ENCODE measurements at regions not wholly inside any gene's neighbourhood (a gene's known extent, or its start where the extent isn't known, plus 50 kb on each side); places are given as distances from the start of the nearest gene placed in this dataset.

DNA sequence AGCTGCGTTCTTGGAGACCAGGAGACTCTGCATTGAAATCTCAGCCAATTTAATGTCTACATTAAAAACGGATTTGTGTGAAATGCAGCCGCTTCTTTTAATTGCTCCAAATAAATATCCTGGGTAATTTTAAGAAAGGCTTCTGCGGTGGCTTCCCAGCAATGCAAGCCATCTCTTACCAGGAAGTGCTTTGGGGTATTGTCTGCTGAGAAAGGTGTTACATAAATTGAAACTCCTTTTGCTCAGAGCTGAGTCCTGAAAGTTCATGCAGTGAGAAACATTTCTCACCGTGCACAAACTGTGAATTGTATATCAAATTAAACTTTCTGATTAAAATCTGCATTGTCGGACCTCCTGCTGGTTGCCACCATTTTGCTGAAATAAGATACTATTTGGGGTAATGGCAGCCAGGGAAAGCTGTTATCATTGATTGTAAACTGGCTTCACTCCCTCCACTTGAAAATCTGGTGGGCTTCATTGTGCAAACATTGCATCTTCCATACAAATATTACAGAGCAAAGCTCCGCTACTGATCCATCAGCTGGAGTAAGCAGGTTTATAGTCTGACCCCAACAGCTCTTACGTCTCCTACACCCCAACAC is 59.5 kb downstream of the ZIC5 start:
- Histone ChIP-seq H3K9me3 (ENCODE audit: control insufficient read depth, low read length) (no peaks in the 10 kb centered on the region), H3K27me3 (ENCODE audit: control insufficient read depth, insufficient read depth, low read length, poor library complexity, severe bottlenecking) (no peaks in the 10 kb centered on the region)
- WGBS, 2 experiments, result 78 to 79% methylated on average over 8 of the region's 8 CpGs

DNA sequence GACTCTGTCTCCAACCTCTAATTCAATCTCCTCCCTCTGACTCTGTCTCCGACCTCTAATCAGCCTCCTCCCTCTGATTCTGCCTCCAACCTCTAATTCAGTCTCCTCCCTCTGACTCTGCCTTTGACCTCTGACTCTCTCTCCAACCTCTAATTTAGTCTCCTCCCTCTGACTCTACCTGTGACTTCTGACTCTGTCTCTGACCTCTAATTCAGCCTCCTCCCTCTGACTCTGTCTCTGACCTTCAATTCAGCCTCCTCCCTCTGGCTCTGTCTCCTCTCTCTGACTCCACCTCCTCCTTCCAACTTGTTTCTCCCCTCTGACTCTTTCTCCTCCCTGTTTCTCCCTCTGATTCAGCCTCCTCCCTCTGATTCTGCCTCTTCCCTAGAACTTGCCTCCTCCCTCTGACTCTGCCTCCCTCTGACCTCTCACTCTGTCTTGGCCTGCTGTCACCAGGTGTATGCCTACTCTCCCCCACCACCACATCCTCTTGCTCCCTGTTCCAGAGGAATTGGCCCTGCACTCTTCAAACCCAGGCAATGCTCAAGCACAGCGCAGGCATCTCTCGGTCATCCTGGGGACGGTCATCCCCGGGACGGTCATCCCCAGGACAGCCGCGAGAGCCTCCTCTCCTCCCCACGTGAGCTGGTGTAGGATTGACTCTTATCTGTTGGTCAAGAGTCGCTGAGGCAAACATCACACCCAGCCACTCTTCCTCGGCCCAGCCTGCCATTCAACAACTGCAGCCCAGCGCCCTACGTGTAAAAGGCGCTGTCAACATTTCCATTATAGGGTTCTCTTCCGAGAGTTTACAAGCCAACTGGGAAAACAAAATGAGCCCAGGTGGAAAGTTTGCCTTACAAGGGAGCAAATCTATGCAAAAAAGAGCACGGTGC is 60.2 kb downstream of the ZIC5 start:
- H3K4me3 ChIP-seq (ENCODE audit: insufficient read depth, low read depth, low read length), result no peak overlapping the region
- H3K27ac ChIP-seq (ENCODE audit: insufficient read depth, low read depth, low read length, poor library complexity, severe bottlenecking), result no peak overlapping the region
- H3K9me3 ChIP-seq (ENCODE audit: control insufficient read depth, low read length), result no peaks in the 10 kb centered on the region
- no peaks in the 10 kb centered on the region for H3K27me3 ChIP-seq (ENCODE audit: control insufficient read depth, insufficient read depth, low read length, poor library complexity, severe bottlenecking)
- WGBS, 2 experiments, result 84 to 87% methylated on average over 16 of the region's 16 CpGs
- no peaks in the 10 kb centered on the region for H3K36me3 ChIP-seq (ENCODE audit: control insufficient read depth, insufficient read depth, low read length)
- peaks cover 10% of the 10 kb centered on the region for H3K4me1 ChIP-seq (ENCODE audit: control insufficient read depth, insufficient read depth, low read length)

More for the DNA sequence above, 59.5 kb downstream of the ZIC5 start:
- Histone ChIP-seq H3K27ac (ENCODE audit: insufficient read depth, low read depth, low read length, poor library complexity, severe bottlenecking) (no peak overlapping the region), H3K4me1 (ENCODE audit: control insufficient read depth, insufficient read depth, low read length) (peaks cover 10% of the 10 kb centered on the region), H3K4me3 (ENCODE audit: insufficient read depth, low read depth, low read length) (no peak overlapping the region), H3K36me3 (ENCODE audit: control insufficient read depth, insufficient read depth, low read length) (no peaks in the 10 kb centered on the region)

DNA sequence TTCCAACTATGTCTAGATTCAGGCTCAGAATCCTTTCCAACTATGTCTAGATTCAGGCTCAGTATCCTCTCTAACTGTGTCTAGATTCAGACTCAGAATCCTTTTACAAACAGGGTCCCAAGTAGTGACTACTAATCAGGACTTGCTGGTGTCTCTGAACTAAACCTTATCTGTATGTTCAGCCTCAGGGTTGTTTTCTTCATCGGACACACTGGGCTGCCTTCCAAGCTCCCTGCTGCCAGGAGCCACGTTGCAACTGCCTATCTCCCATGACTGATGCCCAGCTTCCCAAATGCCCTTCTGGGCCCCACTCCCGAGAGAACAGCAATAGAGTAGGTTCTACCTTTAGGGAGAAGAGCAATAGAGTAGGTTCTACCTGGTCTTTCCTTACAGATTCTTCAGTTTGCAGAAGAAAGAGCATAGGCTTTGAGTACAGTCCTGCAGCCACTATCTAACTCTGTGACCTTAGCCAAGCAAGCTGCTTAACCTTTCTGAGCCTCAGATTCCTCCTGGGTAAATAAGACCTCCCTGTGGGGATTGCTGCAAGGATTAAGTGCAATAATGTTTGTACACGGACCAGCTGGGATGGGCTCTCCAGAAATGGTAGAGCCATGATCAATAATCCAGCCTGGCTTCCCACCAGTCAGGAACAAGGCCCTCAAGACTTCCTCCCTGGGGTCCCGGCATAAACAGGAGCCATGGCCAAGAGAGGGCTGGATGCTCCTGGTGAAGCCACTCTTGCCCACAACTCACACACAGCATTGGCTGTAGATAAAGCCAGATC is 61.5 kb downstream of the ZIC5 start:
- no peaks in the 10 kb centered on the region for H3K9me3 ChIP-seq (ENCODE audit: control insufficient read depth, low read length)
- no peak overlapping the region for H3K4me3 ChIP-seq (ENCODE audit: insufficient read depth, low read depth, low read length)
- H3K4me1 ChIP-seq (ENCODE audit: control insufficient read depth, insufficient read depth, low read length), result peaks cover 15% of the 10 kb centered on the region
- H3K27me3 ChIP-seq (ENCODE audit: control insufficient read depth, insufficient read depth, low read length, poor library complexity, severe bottlenecking), result no peaks in the 10 kb centered on the region
- WGBS, 2 experiments, result 88 to 91% methylated on average over 5 of the region's 5 CpGs
- no peak overlapping the region for H3K27ac ChIP-seq (ENCODE audit: insufficient read depth, low read depth, low read length, poor library complexity, severe bottlenecking)
- H3K36me3 ChIP-seq (ENCODE audit: control insufficient read depth, insufficient read depth, low read length), result no peaks in the 10 kb centered on the region

DNA sequence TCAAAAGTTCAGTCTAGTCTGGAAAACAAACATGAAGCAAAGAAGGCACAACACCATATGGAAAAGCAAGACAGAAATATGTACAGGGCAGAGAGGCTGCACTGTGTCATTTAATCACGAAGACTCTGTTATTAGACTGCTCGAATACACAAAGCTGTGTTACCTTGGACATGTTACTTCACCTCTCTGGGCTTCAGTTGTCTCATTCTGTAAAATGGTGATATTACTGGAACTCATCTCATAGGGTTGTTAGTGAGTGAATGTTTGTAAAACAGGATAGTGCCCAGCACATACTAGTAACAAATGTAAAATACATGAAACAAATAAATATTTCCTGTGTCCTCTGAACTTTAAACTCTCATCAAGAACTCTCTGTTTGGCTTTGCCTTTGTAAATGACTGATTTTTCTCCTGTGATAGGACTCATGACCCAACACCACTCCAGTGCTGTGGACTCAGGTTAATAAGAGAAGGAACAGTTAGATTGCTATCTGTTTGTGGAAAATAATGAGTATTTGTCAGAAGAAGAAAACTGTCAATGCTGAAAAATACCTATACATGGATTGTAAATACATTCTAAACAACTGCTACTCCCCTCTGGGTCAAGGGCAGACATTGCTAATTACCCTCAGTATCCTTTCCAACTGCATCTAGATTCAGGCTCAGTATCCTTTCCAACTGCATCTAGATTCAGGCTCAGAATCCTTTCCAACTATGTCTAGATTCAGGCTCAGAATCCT is 62.3 kb downstream of the ZIC5 start:
- 93 to 99% methylated on average over 2 of the region's 2 CpGs for WGBS, 2 experiments
- H3K36me3 ChIP-seq (ENCODE audit: control insufficient read depth, insufficient read depth, low read length), result no peaks in the 10 kb centered on the region
- no peak overlapping the region for H3K4me3 ChIP-seq (ENCODE audit: insufficient read depth, low read depth, low read length)
- no peaks in the 10 kb centered on the region for H3K27me3 ChIP-seq (ENCODE audit: control insufficient read depth, insufficient read depth, low read length, poor library complexity, severe bottlenecking)
- no peaks in the 10 kb centered on the region for H3K9me3 ChIP-seq (ENCODE audit: control insufficient read depth, low read length)
- no peak overlapping the region for H3K27ac ChIP-seq (ENCODE audit: insufficient read depth, low read depth, low read length, poor library complexity, severe bottlenecking)
- peaks cover 20% of the 10 kb centered on the region for H3K4me1 ChIP-seq (ENCODE audit: control insufficient read depth, insufficient read depth, low read length)

DNA sequence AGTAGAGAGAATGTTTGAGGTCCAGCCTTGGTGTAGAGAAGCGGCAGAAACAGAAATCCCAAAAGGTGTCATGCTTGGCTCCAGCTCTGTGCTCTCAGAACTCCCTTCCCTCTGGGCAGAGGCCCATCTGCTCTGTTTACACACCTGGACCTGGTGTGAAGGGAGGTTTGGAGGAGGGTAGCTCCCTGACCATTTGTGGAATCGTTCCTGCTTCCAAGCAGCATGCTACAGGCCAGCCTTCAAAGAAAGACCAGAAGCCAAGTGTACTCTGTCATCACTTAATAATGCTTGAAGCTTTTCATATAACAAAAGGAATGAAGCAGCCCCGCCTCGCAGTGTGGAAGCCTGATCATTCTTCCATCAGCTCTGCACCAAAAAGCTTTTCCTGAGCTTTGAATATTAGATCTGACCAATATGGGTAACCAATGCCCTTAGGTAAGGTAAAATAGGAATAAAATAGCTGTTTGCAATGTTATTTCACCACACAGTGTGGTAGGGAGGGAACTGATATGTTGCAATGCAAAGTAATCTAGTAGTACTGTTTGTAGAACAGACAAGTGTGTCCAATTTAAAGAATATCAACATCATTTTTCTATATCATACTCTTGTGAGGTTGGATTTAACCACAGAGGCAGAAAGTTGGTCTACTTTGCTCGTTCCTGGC is 63.3 kb downstream of the ZIC5 start:
- Histone ChIP-seq H3K9me3 (ENCODE audit: control insufficient read depth, low read length) (no peaks in the 10 kb centered on the region), H3K27ac (ENCODE audit: insufficient read depth, low read depth, low read length, poor library complexity, severe bottlenecking) (no peak overlapping the region), H3K4me3 (ENCODE audit: insufficient read depth, low read depth, low read length) (no peak overlapping the region), H3K4me1 (ENCODE audit: control insufficient read depth, insufficient read depth, low read length) (peaks cover 21% of the 10 kb centered on the region), H3K36me3 (ENCODE audit: control insufficient read depth, insufficient read depth, low read length) (no peaks in the 10 kb centered on the region), H3K27me3 (ENCODE audit: control insufficient read depth, insufficient read depth, low read length, poor library complexity, severe bottlenecking) (no peaks in the 10 kb centered on the region)
- 85 to 93% methylated on average over 5 of the region's 5 CpGs for WGBS, 2 experiments

DNA sequence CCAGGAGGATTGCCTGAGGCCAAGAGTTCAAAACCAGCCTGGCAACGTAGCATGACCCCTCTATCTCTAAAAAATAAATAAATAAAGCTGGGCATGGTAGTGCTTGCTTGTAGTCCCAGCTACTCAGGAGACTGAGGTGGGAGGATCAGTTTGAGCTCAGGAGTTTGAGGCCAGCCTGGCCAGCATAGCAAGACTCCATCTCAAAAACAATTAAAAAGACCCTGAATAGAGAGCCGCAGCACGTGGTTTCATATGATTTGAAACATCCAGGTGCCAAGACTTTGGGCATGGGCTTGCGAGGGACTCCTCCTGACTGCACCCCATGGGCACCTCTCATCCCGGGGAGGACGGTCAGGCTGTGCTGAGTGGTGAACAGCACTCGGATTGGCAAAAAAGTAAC is 63.9 kb downstream of the ZIC5 start:
- no peak overlapping the region for H3K4me3 ChIP-seq (ENCODE audit: insufficient read depth, low read depth, low read length)
- no peak overlapping the region for H3K27ac ChIP-seq (ENCODE audit: insufficient read depth, low read depth, low read length, poor library complexity, severe bottlenecking)
- H3K4me1 ChIP-seq (ENCODE audit: control insufficient read depth, insufficient read depth, low read length), result peaks cover 27% of the 10 kb centered on the region
- WGBS, 2 experiments, result 94 to 95% methylated on average over 7 of the region's 7 CpGs
- no peaks in the 10 kb centered on the region for H3K36me3 ChIP-seq (ENCODE audit: control insufficient read depth, insufficient read depth, low read length)
- no peaks in the 10 kb centered on the region for H3K9me3 ChIP-seq (ENCODE audit: control insufficient read depth, low read length)
- H3K27me3 ChIP-seq (ENCODE audit: control insufficient read depth, insufficient read depth, low read length, poor library complexity, severe bottlenecking), result no peaks in the 10 kb centered on the region

DNA sequence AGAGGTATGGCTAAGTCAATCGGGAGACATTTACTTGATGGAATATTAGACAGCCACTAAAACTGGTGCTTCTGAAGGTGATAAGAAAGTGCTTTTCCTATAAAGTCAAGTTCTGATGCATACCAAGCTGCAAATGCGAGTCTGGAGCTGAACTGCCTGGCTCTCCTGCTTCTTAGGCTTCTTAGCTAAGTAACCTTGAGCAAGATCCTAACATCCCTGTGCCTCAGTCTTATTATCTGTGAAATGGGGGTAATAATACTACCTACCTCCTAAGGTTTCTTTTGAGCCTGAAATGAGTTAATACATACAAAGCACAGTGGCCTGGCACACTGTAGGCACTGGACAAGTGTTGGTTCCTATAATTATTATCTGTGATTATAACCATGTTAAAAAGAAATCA is 64.5 kb downstream of the ZIC5 start:
- WGBS, 2 experiments, result 90 to 96% methylated on average over 2 of the region's 2 CpGs
- H3K4me1 ChIP-seq (ENCODE audit: control insufficient read depth, insufficient read depth, low read length), result peaks cover 24% of the 10 kb centered on the region
- no peaks in the 10 kb centered on the region for H3K27me3 ChIP-seq (ENCODE audit: control insufficient read depth, insufficient read depth, low read length, poor library complexity, severe bottlenecking)
- H3K4me3 ChIP-seq (ENCODE audit: insufficient read depth, low read depth, low read length), result no peak overlapping the region
- no peaks in the 10 kb centered on the region for H3K36me3 ChIP-seq (ENCODE audit: control insufficient read depth, insufficient read depth, low read length)
- H3K27ac ChIP-seq (ENCODE audit: insufficient read depth, low read depth, low read length, poor library complexity, severe bottlenecking), result no peak overlapping the region
- no peaks in the 10 kb centered on the region for H3K9me3 ChIP-seq (ENCODE audit: control insufficient read depth, low read length)

DNA sequence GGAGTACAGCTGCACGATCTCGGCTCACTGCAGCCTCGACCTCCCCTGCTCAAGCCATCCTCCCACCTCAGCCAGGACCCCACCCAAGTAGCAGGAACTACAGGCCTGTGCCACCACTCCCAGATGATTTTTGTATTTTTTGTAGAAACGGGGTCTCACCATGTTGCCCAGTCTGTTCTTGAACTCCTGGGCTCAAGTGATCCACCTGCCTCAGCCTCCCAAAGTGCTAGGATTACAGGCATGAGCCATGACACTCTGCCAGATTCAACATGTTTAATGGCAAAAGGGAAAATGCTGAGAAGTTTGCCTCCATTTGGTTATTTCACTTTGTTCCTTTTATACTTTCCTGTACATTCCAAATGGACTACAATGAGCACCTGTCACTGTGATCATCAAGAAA is 65.8 kb downstream of the ZIC5 start:
- Histone ChIP-seq H3K36me3 (ENCODE audit: control insufficient read depth, insufficient read depth, low read length) (no peaks in the 10 kb centered on the region), H3K27me3 (ENCODE audit: control insufficient read depth, insufficient read depth, low read length, poor library complexity, severe bottlenecking) (no peaks in the 10 kb centered on the region), H3K9me3 (ENCODE audit: control insufficient read depth, low read length) (no peaks in the 10 kb centered on the region), H3K27ac (ENCODE audit: insufficient read depth, low read depth, low read length, poor library complexity, severe bottlenecking) (no peak overlapping the region), H3K4me3 (ENCODE audit: insufficient read depth, low read depth, low read length) (no peak overlapping the region), H3K4me1 (ENCODE audit: control insufficient read depth, insufficient read depth, low read length) (peaks cover 20% of the 10 kb centered on the region)
- 93% methylated on average over 4 of the region's 4 CpGs for whole genome bisulfite sequencing, 2 experiments

DNA sequence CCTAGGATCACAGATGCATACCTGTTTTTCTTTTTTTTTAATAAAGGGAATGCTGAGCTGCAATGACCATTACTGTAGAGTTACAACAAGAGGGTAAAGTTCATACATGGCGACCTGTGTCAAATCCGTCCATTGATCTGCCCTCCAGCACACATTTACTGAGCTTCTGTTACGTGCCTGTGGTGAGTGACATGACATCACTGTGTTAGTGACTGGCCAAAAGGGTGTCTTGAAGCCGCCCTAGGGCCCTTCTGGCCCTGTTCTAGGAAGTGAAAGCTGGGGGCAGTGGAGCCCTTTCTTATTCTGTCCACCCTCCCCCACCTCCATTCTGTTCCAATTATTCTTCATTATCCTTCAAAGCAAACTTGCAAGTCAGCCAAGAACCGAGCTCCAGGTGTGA is 66.3 kb downstream of the ZIC5 start:
- Histone ChIP-seq H3K36me3 (ENCODE audit: control insufficient read depth, insufficient read depth, low read length) (no peaks in the 10 kb centered on the region), H3K9me3 (ENCODE audit: control insufficient read depth, low read length) (no peaks in the 10 kb centered on the region), H3K4me3 (ENCODE audit: insufficient read depth, low read depth, low read length) (no peak overlapping the region), H3K4me1 (ENCODE audit: control insufficient read depth, insufficient read depth, low read length) (peaks cover 20% of the 10 kb centered on the region), H3K27ac (ENCODE audit: insufficient read depth, low read depth, low read length, poor library complexity, severe bottlenecking) (no peak overlapping the region), H3K27me3 (ENCODE audit: control insufficient read depth, insufficient read depth, low read length, poor library complexity, severe bottlenecking) (no peaks in the 10 kb centered on the region)
- WGBS, 2 experiments, result 78 to 86% methylated on average over 5 of the region's 5 CpGs

All from ectodermal cell (in vitro differentiated cells).